Liver (tissue), 8 donors: ENCODE measurements at regions not wholly inside any gene's neighbourhood (a gene's known extent, or its start where the extent isn't known, plus 50 kb on each side); places are given as distances from the start of the nearest gene placed in this dataset.

Source experiments
- DNase-seq: peaks from one replicate; pipeline ENCODE4 v3.0.0-alpha.2; 2017; ENCODE audit warnings: low spot score
- H3K27ac ChIP-seq, 2 donors: one replicate each; pipeline ENCODE4 v1.7.0; 2013; ENCODE audit warnings: inconsistent platforms in 2 of 2, low read length in 2 of 2, control low read depth in 1 of 2, low read depth in 1 of 2, mild to moderate bottlenecking in 1 of 2
- H3K27me3 ChIP-seq, 4 donors: one replicate each; pipeline versions ENCODE4 v1.6.1 to v1.7.0; 2013; ENCODE audit warnings: low read length in 3 of 4, inconsistent platforms in 1 of 4, mild to moderate bottlenecking in 1 of 4, moderate library complexity in 1 of 4; ENCODE audit not compliant: control insufficient read depth in 4 of 4, insufficient read depth in 4 of 4
- H3K36me3 ChIP-seq, 4 donors: one replicate each; pipeline versions ENCODE4 v1.6.1 to v1.7.0; 2013; ENCODE audit warnings: low read length in 3 of 4, mild to moderate bottlenecking in 3 of 4, low read depth in 1 of 4, moderate library complexity in 1 of 4; ENCODE audit not compliant: control insufficient read depth in 4 of 4, insufficient read depth in 3 of 4
- H3K4me1 ChIP-seq, 4 donors: one replicate each; pipeline versions ENCODE4 v1.6.1 to v1.7.0; 2013; ENCODE audit warnings: low read length in 3 of 4, mild to moderate bottlenecking in 3 of 4, moderate library complexity in 1 of 4; ENCODE audit not compliant: control insufficient read depth in 4 of 4, insufficient read depth in 4 of 4
- H3K4me3 ChIP-seq, 3 donors: one replicate each; pipeline versions ENCODE4 v1.6.1 to v1.7.0; 2013; ENCODE audit warnings: low read length in 3 of 3, control low read depth in 1 of 3, low read depth in 1 of 3, mild to moderate bottlenecking in 1 of 3
- H3K9ac ChIP-seq, 2 donors: one replicate each; pipeline ENCODE4 v1.7.0; 2013; ENCODE audit warnings: low read length in 2 of 2, mild to moderate bottlenecking in 2 of 2, moderate library complexity in 2 of 2, control low read depth in 1 of 2, low read depth in 1 of 2
- H3K9me3 ChIP-seq, 4 donors: one replicate each; pipeline versions ENCODE4 v1.6.1 to v1.7.0; 2013; ENCODE audit warnings: low read length in 3 of 4; ENCODE audit not compliant: control insufficient read depth in 4 of 4
- EGR1 ChIP-seq, 2 donors: IDR thresholded peaks; 2 replicates each; pipeline ENCODE4 v1.6.1; 2016 to 2018; ENCODE audit warnings: antibody characterized with exemption in 2 of 2, low read depth in 2 of 2
- FOXA2 ChIP-seq: IDR thresholded peaks from 2 replicates; pipeline ENCODE4 v1.6.1; 2016; ENCODE audit warnings: antibody characterized with exemption
- GABPA ChIP-seq, 2 donors: IDR thresholded peaks in 1 of 2; conservative IDR thresholded peaks in 1 of 2; 2 replicates each; pipeline ENCODE4 v1.6.1; 2016; ENCODE audit warnings: antibody characterized with exemption in 2 of 2, mild to moderate bottlenecking in 1 of 2, moderate library complexity in 1 of 2
- HNF4A ChIP-seq, 2 donors: conservative IDR thresholded peaks; 2 replicates each; pipeline ENCODE4 v1.6.1; 2016; ENCODE audit warnings: antibody characterized with exemption in 2 of 2, mild to moderate bottlenecking in 2 of 2
- HNF4G ChIP-seq: IDR thresholded peaks from 2 replicates; pipeline ENCODE4 v1.6.1; 2016; ENCODE audit warnings: antibody characterized with exemption
- JUND ChIP-seq, 2 donors: IDR thresholded peaks; 2 replicates each; pipeline ENCODE4 v1.6.1; 2016; ENCODE audit warnings: antibody characterized with exemption in 2 of 2
- NR2F2 ChIP-seq: IDR thresholded peaks from 2 replicates; pipeline ENCODE4 v1.6.1; 2016; ENCODE audit warnings: antibody characterized with exemption
- RAD21 ChIP-seq, 2 donors: IDR thresholded peaks; 2 replicates each; pipeline ENCODE4 v1.6.1; 2016; ENCODE audit warnings: antibody characterized with exemption in 2 of 2, mild to moderate bottlenecking in 2 of 2
- RXRA ChIP-seq, 2 donors: IDR thresholded peaks; 2 replicates each; pipeline ENCODE4 v1.6.1; 2017 to 2018; ENCODE audit warnings: antibody characterized with exemption in 2 of 2, mild to moderate bottlenecking in 1 of 2
- SP1 ChIP-seq: IDR thresholded peaks from 2 replicates; pipeline ENCODE4 v1.6.1; 2018; ENCODE audit warnings: antibody characterized with exemption, mild to moderate bottlenecking
- TAF1 ChIP-seq: conservative IDR thresholded peaks from 2 replicates; pipeline ENCODE4 v1.6.1; 2016; ENCODE audit warnings: antibody characterized with exemption, mild to moderate bottlenecking
- YY1 ChIP-seq: IDR thresholded peaks from 2 replicates; pipeline ENCODE4 v1.6.1; 2016; ENCODE audit warnings: antibody characterized with exemption, mild to moderate bottlenecking
- WGBS: extraction: QIAGEN DNeasy Blood & Tissue Kit; methylation state at CpG from one replicate; pipeline ENCODE4 v1.1.7; 2013; 5-methylcytosine and 5-hydroxymethylcytosine counted together
- TF ChIP-seq, protein P1 (sequence below): fragments of 150-350 bp; IDR thresholded peaks from 2 replicates; pipeline ENCODE4 v1.5.1; 2017; ENCODE audit warnings: improper control_type of control experiment, low read depth, low read length; ENCODE audit not compliant: missing input control
- TF ChIP-seq, protein P2 (sequence below): IDR thresholded peaks from 2 replicates; pipeline ENCODE4 v1.6.1; 2016; ENCODE audit warnings: antibody characterized with exemption
- TF ChIP-seq, protein P3 (sequence below): IDR thresholded peaks from 2 replicates; pipeline ENCODE4 v1.6.1; 2016; ENCODE audit warnings: antibody characterized with exemption
- TF ChIP-seq, protein P4 (sequence below): IDR thresholded peaks from 2 replicates; pipeline ENCODE4 v1.6.1; 2016; ENCODE audit warnings: antibody characterized with exemption, mild to moderate bottlenecking
- TF ChIP-seq, protein P5 (sequence below): IDR thresholded peaks from 2 replicates; pipeline ENCODE4 v1.6.1; 2016; ENCODE audit warnings: antibody characterized with exemption
- donor health status: healthy.
- donor health status: healthy.
- donor health status: healthy.
- donor health status: healthy.
- donor health status: healthy.

- no peak overlapping the region for H3K27ac ChIP-seq
- TF ChIP-seq HNF4A (conservative IDR thresholded peaks at IDR 0.05) (no peak), RXRA (IDR thresholded peaks at IDR 0.05) (no peak), SP1 (no peak), RAD21 (IDR thresholded peaks at IDR 0.05) (no peak), TAF1 (no peak), YY1 (no peak), JUND (IDR thresholded peaks at IDR 0.05) (no peak), FOXA2 (no peak), EGR1 (IDR thresholded peaks at IDR 0.05; ENCODE audit: low read depth in 2 of 2) (no peak), HNF4G (no peak), GABPA (IDR thresholded peaks at IDR 0.05 in 1 of 2, conservative IDR thresholded peaks at IDR 0.05 in 1 of 2) (no peak), NR2F2 (no peak)
- TF ChIP-seq, protein P1, sequence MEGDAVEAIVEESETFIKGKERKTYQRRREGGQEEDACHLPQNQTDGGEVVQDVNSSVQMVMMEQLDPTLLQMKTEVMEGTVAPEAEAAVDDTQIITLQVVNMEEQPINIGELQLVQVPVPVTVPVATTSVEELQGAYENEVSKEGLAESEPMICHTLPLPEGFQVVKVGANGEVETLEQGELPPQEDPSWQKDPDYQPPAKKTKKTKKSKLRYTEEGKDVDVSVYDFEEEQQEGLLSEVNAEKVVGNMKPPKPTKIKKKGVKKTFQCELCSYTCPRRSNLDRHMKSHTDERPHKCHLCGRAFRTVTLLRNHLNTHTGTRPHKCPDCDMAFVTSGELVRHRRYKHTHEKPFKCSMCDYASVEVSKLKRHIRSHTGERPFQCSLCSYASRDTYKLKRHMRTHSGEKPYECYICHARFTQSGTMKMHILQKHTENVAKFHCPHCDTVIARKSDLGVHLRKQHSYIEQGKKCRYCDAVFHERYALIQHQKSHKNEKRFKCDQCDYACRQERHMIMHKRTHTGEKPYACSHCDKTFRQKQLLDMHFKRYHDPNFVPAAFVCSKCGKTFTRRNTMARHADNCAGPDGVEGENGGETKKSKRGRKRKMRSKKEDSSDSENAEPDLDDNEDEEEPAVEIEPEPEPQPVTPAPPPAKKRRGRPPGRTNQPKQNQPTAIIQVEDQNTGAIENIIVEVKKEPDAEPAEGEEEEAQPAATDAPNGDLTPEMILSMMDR = no peak
- TF ChIP-seq, protein P2, sequence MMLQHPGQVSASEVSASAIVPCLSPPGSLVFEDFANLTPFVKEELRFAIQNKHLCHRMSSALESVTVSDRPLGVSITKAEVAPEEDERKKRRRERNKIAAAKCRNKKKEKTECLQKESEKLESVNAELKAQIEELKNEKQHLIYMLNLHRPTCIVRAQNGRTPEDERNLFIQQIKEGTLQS = no peak
- TF ChIP-seq, protein P3, sequence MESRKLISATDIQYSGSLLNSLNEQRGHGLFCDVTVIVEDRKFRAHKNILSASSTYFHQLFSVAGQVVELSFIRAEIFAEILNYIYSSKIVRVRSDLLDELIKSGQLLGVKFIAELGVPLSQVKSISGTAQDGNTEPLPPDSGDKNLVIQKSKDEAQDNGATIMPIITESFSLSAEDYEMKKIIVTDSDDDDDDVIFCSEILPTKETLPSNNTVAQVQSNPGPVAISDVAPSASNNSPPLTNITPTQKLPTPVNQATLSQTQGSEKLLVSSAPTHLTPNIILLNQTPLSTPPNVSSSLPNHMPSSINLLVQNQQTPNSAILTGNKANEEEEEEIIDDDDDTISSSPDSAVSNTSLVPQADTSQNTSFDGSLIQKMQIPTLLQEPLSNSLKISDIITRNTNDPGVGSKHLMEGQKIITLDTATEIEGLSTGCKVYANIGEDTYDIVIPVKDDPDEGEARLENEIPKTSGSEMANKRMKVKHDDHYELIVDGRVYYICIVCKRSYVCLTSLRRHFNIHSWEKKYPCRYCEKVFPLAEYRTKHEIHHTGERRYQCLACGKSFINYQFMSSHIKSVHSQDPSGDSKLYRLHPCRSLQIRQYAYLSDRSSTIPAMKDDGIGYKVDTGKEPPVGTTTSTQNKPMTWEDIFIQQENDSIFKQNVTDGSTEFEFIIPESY = no peak
- TF ChIP-seq, protein P4, sequence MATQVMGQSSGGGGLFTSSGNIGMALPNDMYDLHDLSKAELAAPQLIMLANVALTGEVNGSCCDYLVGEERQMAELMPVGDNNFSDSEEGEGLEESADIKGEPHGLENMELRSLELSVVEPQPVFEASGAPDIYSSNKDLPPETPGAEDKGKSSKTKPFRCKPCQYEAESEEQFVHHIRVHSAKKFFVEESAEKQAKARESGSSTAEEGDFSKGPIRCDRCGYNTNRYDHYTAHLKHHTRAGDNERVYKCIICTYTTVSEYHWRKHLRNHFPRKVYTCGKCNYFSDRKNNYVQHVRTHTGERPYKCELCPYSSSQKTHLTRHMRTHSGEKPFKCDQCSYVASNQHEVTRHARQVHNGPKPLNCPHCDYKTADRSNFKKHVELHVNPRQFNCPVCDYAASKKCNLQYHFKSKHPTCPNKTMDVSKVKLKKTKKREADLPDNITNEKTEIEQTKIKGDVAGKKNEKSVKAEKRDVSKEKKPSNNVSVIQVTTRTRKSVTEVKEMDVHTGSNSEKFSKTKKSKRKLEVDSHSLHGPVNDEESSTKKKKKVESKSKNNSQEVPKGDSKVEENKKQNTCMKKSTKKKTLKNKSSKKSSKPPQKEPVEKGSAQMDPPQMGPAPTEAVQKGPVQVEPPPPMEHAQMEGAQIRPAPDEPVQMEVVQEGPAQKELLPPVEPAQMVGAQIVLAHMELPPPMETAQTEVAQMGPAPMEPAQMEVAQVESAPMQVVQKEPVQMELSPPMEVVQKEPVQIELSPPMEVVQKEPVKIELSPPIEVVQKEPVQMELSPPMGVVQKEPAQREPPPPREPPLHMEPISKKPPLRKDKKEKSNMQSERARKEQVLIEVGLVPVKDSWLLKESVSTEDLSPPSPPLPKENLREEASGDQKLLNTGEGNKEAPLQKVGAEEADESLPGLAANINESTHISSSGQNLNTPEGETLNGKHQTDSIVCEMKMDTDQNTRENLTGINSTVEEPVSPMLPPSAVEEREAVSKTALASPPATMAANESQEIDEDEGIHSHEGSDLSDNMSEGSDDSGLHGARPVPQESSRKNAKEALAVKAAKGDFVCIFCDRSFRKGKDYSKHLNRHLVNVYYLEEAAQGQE = no peak
- TF ChIP-seq, protein P5, sequence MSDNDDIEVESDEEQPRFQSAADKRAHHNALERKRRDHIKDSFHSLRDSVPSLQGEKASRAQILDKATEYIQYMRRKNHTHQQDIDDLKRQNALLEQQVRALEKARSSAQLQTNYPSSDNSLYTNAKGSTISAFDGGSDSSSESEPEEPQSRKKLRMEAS = no peak
- no peak overlapping the region for H3K9ac ChIP-seq
- H3K36me3 ChIP-seq = no peaks in the 10 kb centered on the region
- 7% methylated on average over 48 of the region's 48 CpGs for WGBS
- H3K4me3 ChIP-seq = no peak overlapping the region
- H3K27me3 ChIP-seq = peaks cover 0 to 8% (median 6%) of the 10 kb centered on the region in 4 donors
- H3K4me1 ChIP-seq = no peaks in the 10 kb centered on the region
- no peak for DNase-seq
- H3K9me3 ChIP-seq = no peaks in the 10 kb centered on the region
Observed at GRCh38 chr10:117734731-117735405, 192.3 kb downstream of the EMX2 start.
